H9 (cell line): ENCODE measurements at regions not wholly inside any gene's neighbourhood (a gene's known extent, or its start where the extent isn't known, plus 50 kb on each side); places are given as distances from the start of the nearest gene placed in this dataset.

Experiments
- DNase-seq: peaks from one replicate; pipeline ENCODE4 v3.0.0-alpha.2; 2017
- H2AFZ ChIP-seq: one replicate; pipeline ENCODE4 v1.6.1; 2013; ENCODE audit warnings: mild to moderate bottlenecking, low read length, control low read depth, moderate library complexity
- H2AK5ac ChIP-seq: 2 replicates; pipeline ENCODE4 v1.6.1; 2013; ENCODE audit warnings: low read length, control low read depth, mixed read lengths; ENCODE audit not compliant: insufficient read length
- H2BK120ac ChIP-seq: one replicate; pipeline ENCODE4 v1.6.1; 2013; ENCODE audit warnings: low read depth, mild to moderate bottlenecking, low read length, control low read depth, inconsistent platforms; ENCODE audit not compliant: poor library complexity, severe bottlenecking
- H2BK12ac ChIP-seq: 2 replicates; pipeline ENCODE4 v1.6.1; 2013; ENCODE audit warnings: low read length, control low read depth, mixed read lengths, low read depth; ENCODE audit not compliant: insufficient read length
- H2BK15ac ChIP-seq: 2 replicates; pipeline ENCODE4 v1.6.1; 2013; ENCODE audit warnings: low read depth, low read length, control low read depth
- H2BK20ac ChIP-seq: one replicate; pipeline ENCODE4 v1.6.1; 2013; ENCODE audit warnings: low read depth, mild to moderate bottlenecking, low read length, control low read depth, inconsistent platforms; ENCODE audit not compliant: poor library complexity, severe bottlenecking
- H2BK5ac ChIP-seq: 2 replicates; pipeline ENCODE4 v1.6.1; 2013; ENCODE audit warnings: low read length, control low read depth, mixed read lengths; ENCODE audit not compliant: insufficient read length
- H3K14ac ChIP-seq: 2 replicates; pipeline ENCODE4 v1.6.1; 2013; ENCODE audit warnings: low read length, control low read depth; ENCODE audit not compliant: insufficient read depth
- H3K18ac ChIP-seq: 2 replicates; pipeline ENCODE4 v1.6.1; 2013; ENCODE audit warnings: low read depth, mild to moderate bottlenecking, mixed read lengths, low read length, control low read depth; ENCODE audit not compliant: insufficient read length
- H3K23ac ChIP-seq: 2 replicates; pipeline ENCODE4 v1.6.1; 2013; ENCODE audit warnings: low read length, control low read depth, mixed read lengths, low read depth; ENCODE audit not compliant: insufficient read length
- H3K23me2 ChIP-seq: 2 replicates; pipeline ENCODE4 v1.6.1; 2013; ENCODE audit warnings: low read depth, mild to moderate bottlenecking, mixed read lengths, low read length, control low read depth; ENCODE audit not compliant: insufficient read length, poor library complexity, severe bottlenecking
- H3K27ac ChIP-seq: 2 replicates; pipeline ENCODE4 v1.5.1; 2013; ENCODE audit warnings: low read length, control low read depth, mixed read lengths, low read depth; ENCODE audit not compliant: insufficient read length
- H3K27me3 ChIP-seq: 2 replicates; pipeline ENCODE4 v1.6.1; 2013; ENCODE audit warnings: low read length, control low read depth, inconsistent platforms; ENCODE audit not compliant: insufficient read depth
- H3K4ac ChIP-seq: 2 replicates; pipeline ENCODE4 v1.6.1; 2013; ENCODE audit warnings: low read depth, mild to moderate bottlenecking, control low read depth, inconsistent platforms, low read length, moderate library complexity
- H3K4me1 ChIP-seq: 2 replicates; pipeline ENCODE4 v1.6.1; 2013; ENCODE audit warnings: low read length, control low read depth, inconsistent platforms; ENCODE audit not compliant: insufficient read depth
- H3K4me2 ChIP-seq: 2 replicates; pipeline ENCODE4 v1.6.1; 2013; ENCODE audit warnings: low read length, control low read depth, mixed read lengths; ENCODE audit not compliant: insufficient read length, insufficient read depth
- H3K56ac ChIP-seq: 2 replicates; pipeline ENCODE4 v1.6.1; 2013; ENCODE audit warnings: low read depth, mild to moderate bottlenecking, mixed read lengths, low read length, control low read depth; ENCODE audit not compliant: insufficient read length
- H3K79me1 ChIP-seq: 2 replicates; pipeline ENCODE4 v1.6.1; 2013; ENCODE audit warnings: low read depth, mild to moderate bottlenecking, moderate library complexity, low read length, control low read depth, inconsistent platforms; ENCODE audit not compliant: insufficient read depth, poor library complexity, severe bottlenecking
- H3K79me2 ChIP-seq: 2 replicates; pipeline ENCODE4 v1.6.1; 2013; ENCODE audit warnings: low read length, control low read depth, inconsistent platforms; ENCODE audit not compliant: insufficient read depth
- H3K9ac ChIP-seq: 2 replicates; pipeline ENCODE4 v1.6.1; 2013; ENCODE audit warnings: low read length, control low read depth, mixed read lengths; ENCODE audit not compliant: insufficient read length; ENCODE audit errors: extremely low read depth
- H3K9me3 ChIP-seq: one replicate; pipeline ENCODE4 v1.6.1; 2013; ENCODE audit warnings: low read depth, low read length, inconsistent platforms; ENCODE audit not compliant: control insufficient read depth
- H3T11ph ChIP-seq: one replicate; pipeline ENCODE4 v1.6.1; 2013; ENCODE audit warnings: mild to moderate bottlenecking, low read length, control low read depth, inconsistent platforms
- H4K20me1 ChIP-seq: one replicate; pipeline ENCODE4 v1.6.1; 2013; ENCODE audit not compliant: control insufficient read depth, insufficient read length, insufficient read depth
- H4K5ac ChIP-seq: 2 replicates; pipeline ENCODE4 v1.6.1; 2013; ENCODE audit warnings: low read depth, mild to moderate bottlenecking, mixed read lengths, low read length, control low read depth; ENCODE audit not compliant: insufficient read length
- H4K8ac ChIP-seq: replicated peaks from 2 replicates; pipeline ENCODE4 v1.6.1; 2013; ENCODE audit warnings: low read length, control low read depth, mixed read lengths, low read depth; ENCODE audit not compliant: insufficient read length
- H4K91ac ChIP-seq: 2 replicates; pipeline ENCODE4 v1.6.1; 2013; ENCODE audit warnings: low read depth, mild to moderate bottlenecking, moderate library complexity, mixed read lengths, low read length, control low read depth; ENCODE audit not compliant: insufficient read length
- H3K27ac Mint-ChIP-seq, 3 experiments: 2 replicates in 2 of 3; 3 replicates in 1 of 3; pipeline ENCODE4 v1.8.0; 2020 to 2021; ENCODE audit warnings: mixed read lengths in 3 of 3, mild to moderate bottlenecking in 1 of 3, moderate library complexity in 1 of 3
- H3K27me3 Mint-ChIP-seq: 2 replicates; pipeline ENCODE4 v1.8.0; 2021; ENCODE audit warnings: low read depth, mild to moderate bottlenecking, moderate library complexity, mixed read lengths
- H3K36me3 Mint-ChIP-seq, 3 experiments: 2 replicates in 2 of 3; 3 replicates in 1 of 3; pipeline ENCODE4 v1.8.0; 2020 to 2021; ENCODE audit warnings: low read depth in 3 of 3, mixed read lengths in 3 of 3; ENCODE audit not compliant: insufficient read depth in 1 of 3
- H3K4me1 Mint-ChIP-seq, 2 experiments: 2 replicates each; pipeline ENCODE4 v1.8.0; 2020; ENCODE audit warnings: mixed read lengths in 2 of 2
- H3K4me3 Mint-ChIP-seq, 2 experiments: 2 replicates in 1 of 2; 3 replicates in 1 of 2; pipeline ENCODE4 v1.8.0; 2020 to 2021; ENCODE audit warnings: mild to moderate bottlenecking in 2 of 2, mixed read lengths in 2 of 2, moderate library complexity in 1 of 2
- H3K9me3 Mint-ChIP-seq, 2 experiments: 2 replicates in 1 of 2; 3 replicates in 1 of 2; pipeline ENCODE4 v1.8.0; 2020; ENCODE audit warnings: mild to moderate bottlenecking in 2 of 2, mixed read lengths in 2 of 2, moderate library complexity in 1 of 2
- CTCF ChIP-seq: fragments of 200-600 bp; sonication (generic); conservative IDR thresholded peaks from 3 replicates; pipeline ENCODE4 v1.8.0; 2021; ENCODE audit warnings: antibody characterized with exemption, mild to moderate bottlenecking
- WGBS: extraction: QIAGEN DNeasy Blood & Tissue Kit; methylation state at CpG from one replicate; pipeline ENCODE4 v1.1.7; 2013; ENCODE audit warnings: missing lambda C conversion rate, low lambda C conversion rate, mixed read lengths; ENCODE audit not compliant: insufficient read length; ENCODE audit errors: extremely low coverage; 5-methylcytosine and 5-hydroxymethylcytosine counted together

DNA sequence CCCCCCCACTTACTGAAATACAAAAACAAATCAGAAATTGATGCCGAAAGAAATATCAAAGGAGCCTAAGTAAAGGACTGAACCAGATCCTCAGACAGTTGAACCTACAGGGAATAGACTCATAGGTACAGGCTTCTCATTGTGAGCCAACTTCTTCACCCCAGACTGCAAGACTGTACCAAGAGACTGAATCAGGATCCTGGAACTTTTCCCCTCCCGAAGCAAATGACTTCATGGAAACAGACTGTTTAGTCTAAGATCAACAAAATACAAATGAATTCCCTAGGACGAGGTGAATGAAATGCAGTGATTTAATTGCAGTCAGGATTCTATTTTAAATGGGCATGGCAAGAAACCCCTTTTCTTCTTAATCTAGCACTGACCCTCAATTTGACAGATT is 53.6 kb upstream of the RNF152 start:
- no peak overlapping the region for H4K91ac ChIP-seq
- no peaks in the 10 kb centered on the region for H3K79me1 ChIP-seq
- H3K4me1 ChIP-seq: peaks cover 5% of the 10 kb centered on the region
- no peak overlapping the region for H3K27ac ChIP-seq
- no peak overlapping the region for H3K4me2 ChIP-seq
- no peaks in the 10 kb centered on the region for H3K9me3 ChIP-seq
- no peaks in the 10 kb centered on the region for H3K23me2 ChIP-seq
- no peak overlapping the region for H2AK5ac ChIP-seq
- no peak overlapping the region for H2BK12ac ChIP-seq
- H3K18ac ChIP-seq: no peak overlapping the region
- Mint-ChIP-seq H3K36me3 (no peaks in the 10 kb centered on the region), H3K27me3 (no peaks in the 10 kb centered on the region), H3K4me1 (peaks cover 16 to 19% of the 10 kb centered on the region in 2 experiments), H3K4me3 (no peak overlapping the region), H3K9me3 (no peaks in the 10 kb centered on the region; a peak in 2 of 5 replicates), H3K27ac (no peak overlapping the region; a peak in 1 of 7 replicates)
- no peak overlapping the region for H3K14ac ChIP-seq
- H3K4ac ChIP-seq: no peak overlapping the region
- no peak overlapping the region for H3K23ac ChIP-seq
- no CpG with 5 or more reads among the region's 3 CpGs for WGBS
- H2BK5ac ChIP-seq: no peak overlapping the region
- no peaks in the 10 kb centered on the region for H3K27me3 ChIP-seq
- no peak overlapping the region for H2BK20ac ChIP-seq
- DNase-seq: no peak
- no peak overlapping the region for H2BK15ac ChIP-seq
- H2AFZ ChIP-seq: no peak overlapping the region
- no peak overlapping the region for H3K56ac ChIP-seq
- H3K9ac ChIP-seq: no peak overlapping the region
- no peaks in the 10 kb centered on the region for H3K79me2 ChIP-seq
- H4K20me1 ChIP-seq: no peaks in the 10 kb centered on the region
- H4K5ac ChIP-seq: no peak overlapping the region
- H4K8ac ChIP-seq: no peak overlapping the region
- no peak overlapping the region for H2BK120ac ChIP-seq
- no peak for TF ChIP-seq CTCF
- H3T11ph ChIP-seq: no peak overlapping the region
